Gastroesophageal sphincter (tissue), 4 donors: ENCODE measurements at regions not wholly inside any gene's neighbourhood (a gene's known extent, or its start where the extent isn't known, plus 50 kb on each side); places are given as distances from the start of the nearest gene placed in this dataset.
A peak's percentile ranks its signal among the peaks of the same experiment; 100 is the strongest.
"Not testable (repeated sequence)": the region's sequence is repeated elsewhere in the genome, so short reads cannot be mapped to it uniquely, and the experiment has no call there.

Experiments
- ATAC-seq: fragments of 150-250 bp; one replicate; pipeline ENCODE4 v1.9.1; 2016; ENCODE audit warnings: mild to moderate bottlenecking, moderate library complexity
- H3K27ac ChIP-seq, 4 donors: fragments of 200-600 bp; sonication (generic) in 3 of 4; 1 replicate in 3 of 4; 2 replicates in 1 of 4; pipeline ENCODE4 v1.5.1; 2016 to 2019
- H3K27me3 ChIP-seq: fragments of 200-600 bp; sonication (generic); one replicate; pipeline ENCODE4 v1.5.1; 2019
- H3K36me3 ChIP-seq, 2 donors: fragments of 200-600 bp; sonication (generic); one replicate each; pipeline ENCODE4 v1.5.1; 2019; ENCODE audit warnings: control low read depth in 1 of 2
- H3K4me1 ChIP-seq, 3 donors: fragments of 200-600 bp; sonication (generic); 1 replicate in 2 of 3; 2 replicates in 1 of 3; pipeline ENCODE4 v1.5.1; 2016 to 2019; ENCODE audit warnings: control low read depth in 2 of 3
- H3K4me3 ChIP-seq, 2 donors: fragments of 200-600 bp; sonication (generic); one replicate each; pipeline ENCODE4 v1.5.1; 2019; ENCODE audit warnings: mild to moderate bottlenecking in 1 of 2, moderate library complexity in 1 of 2
- H3K9me3 ChIP-seq, 3 donors: fragments of 200-600 bp; sonication (generic); one replicate each; pipeline ENCODE4 v1.5.1; 2017 to 2019; ENCODE audit warnings: control low read depth in 2 of 3
- CTCF ChIP-seq, 4 experiments: fragments of 200-600 bp in 2 of 4; fragments of 450-650 bp in 2 of 4; sonication (generic) in 1 of 4; IDR thresholded peaks; one replicate each; pipeline ENCODE4 v1.5.1; 2017 to 2019; ENCODE audit warnings: antibody characterized with exemption in 4 of 4, mild to moderate bottlenecking in 2 of 4, moderate library complexity in 2 of 4
- EP300 ChIP-seq: sonication (generic); formaldehyde crosslinking; IDR thresholded peaks from one replicate; pipeline ENCODE4 v1.6.1; 2017; ENCODE audit warnings: antibody characterized with exemption, mild to moderate bottlenecking
- POLR2A ChIP-seq, 2 donors: fragments of 450-650 bp; IDR thresholded peaks; one replicate each; pipeline ENCODE4 v1.6.1; 2017; ENCODE audit warnings: antibody characterized with exemption in 2 of 2, mild to moderate bottlenecking in 2 of 2, moderate library complexity in 1 of 2
- POLR2AphosphoS5 ChIP-seq: sonication (generic); formaldehyde crosslinking; IDR thresholded peaks from one replicate; pipeline ENCODE4 v1.6.1; 2017; ENCODE audit warnings: antibody characterized with exemption
- WGBS, 2 donors: methylation state at CpG; one replicate each; pipeline ENCODE4 v1.1.5; 2018; ENCODE audit warnings: low coverage in 1 of 2; 5-methylcytosine and 5-hydroxymethylcytosine counted together

GRCh38 chr15:26029146-26029545 is 166.0 kb upstream of the ATP10A start:
- no peak for ATAC-seq
- H3K4me1 ChIP-seq = peaks cover 0 to 10% (median 0%) of the 10 kb centered on the region in 3 donors
- H3K27ac ChIP-seq = no peak overlapping the region
- WGBS, 2 donors = 76 to 82% methylated on average over 6 of the region's 6 CpGs
- TF ChIP-seq EP300 = no peak
- TF ChIP-seq POLR2A (IDR thresholded peaks at IDR 0.05) = no peak
- TF ChIP-seq POLR2AphosphoS5 = no peak
- no peak for TF ChIP-seq CTCF (IDR thresholded peaks at IDR 0.05)
- no peaks in the 10 kb centered on the region for H3K9me3 ChIP-seq
- no peaks in the 10 kb centered on the region for H3K36me3 ChIP-seq
- H3K27me3 ChIP-seq = no peaks in the 10 kb centered on the region
- H3K4me3 ChIP-seq = no peak overlapping the region

GRCh38 chr15:26028086-26028740 is 165.1 kb upstream of the ATP10A start:
- peak; percentile 53 for ATAC-seq

GRCh38 chr15:26026671-26027070 is 163.5 kb upstream of the ATP10A start:
- not testable (repeated sequence) for H3K27me3 ChIP-seq, H3K36me3 ChIP-seq, H3K4me3 ChIP-seq, ATAC-seq, H3K9me3 ChIP-seq, H3K27ac ChIP-seq
- peaks cover 0 to 10% (median 0%) of the 10 kb centered on the region in 3 donors for H3K4me1 ChIP-seq
- 86% methylated on average over 3 of the region's 3 CpGs; no CpG with 5 or more reads in 1 of the 2 donors for WGBS, 2 donors

More at GRCh38 chr15:26028086-26028740, 165.1 kb upstream of the ATP10A start:
- Histone ChIP-seq H3K9me3 (no peaks in the 10 kb centered on the region), H3K27ac (no peak overlapping the region), H3K36me3 (no peaks in the 10 kb centered on the region), H3K27me3 (no peaks in the 10 kb centered on the region), H3K4me1 (peaks cover 0 to 10% (median 0%) of the 10 kb centered on the region in 3 donors), H3K4me3 (no peak overlapping the region)
- no peak for TF ChIP-seq POLR2AphosphoS5
- no peak for TF ChIP-seq EP300
- 35 to 48% methylated on average over 9 to 12 of the region's 13 CpGs for WGBS, 2 donors

- no peak for ATAC-seq
- H3K27ac ChIP-seq = no peak overlapping the region
- no peaks in the 10 kb centered on the region for H3K9me3 ChIP-seq
- 92 to 93% methylated on average over 3 to 4 of the region's 4 CpGs for WGBS, 2 donors
- H3K36me3 ChIP-seq = no peaks in the 10 kb centered on the region
- peaks cover 0 to 10% (median 0%) of the 10 kb centered on the region in 3 donors for H3K4me1 ChIP-seq
- TF ChIP-seq CTCF (IDR thresholded peaks at IDR 0.05) (no peak), POLR2AphosphoS5 (no peak), POLR2A (IDR thresholded peaks at IDR 0.05) (no peak), EP300 (no peak)
- no peak overlapping the region for H3K4me3 ChIP-seq
- H3K27me3 ChIP-seq = no peaks in the 10 kb centered on the region
Observed at GRCh38 chr15:26024241-26024640, 161.1 kb upstream of the ATP10A start.

GRCh38 chr15:26023691-26024090 is 160.6 kb upstream of the ATP10A start:
- Histone ChIP-seq H3K4me3 (no peak overlapping the region), H3K4me1 (peaks cover 0 to 9% (median 0%) of the 10 kb centered on the region in 3 donors), H3K36me3 (no peaks in the 10 kb centered on the region), H3K27me3 (no peaks in the 10 kb centered on the region), H3K27ac (no peak overlapping the region), H3K9me3 (no peaks in the 10 kb centered on the region)
- WGBS, 2 donors = 72 to 93% methylated on average over 5 of the region's 5 CpGs
- ATAC-seq = no peak
- no peak for TF ChIP-seq POLR2A (IDR thresholded peaks at IDR 0.05)
- TF ChIP-seq CTCF (IDR thresholded peaks at IDR 0.05) = no peak
- no peak for TF ChIP-seq POLR2AphosphoS5
- no peak for TF ChIP-seq EP300

GRCh38 chr15:26023231-26023630 is 160.1 kb upstream of the ATP10A start:
- Histone ChIP-seq H3K36me3 (no peaks in the 10 kb centered on the region), H3K9me3 (no peaks in the 10 kb centered on the region), H3K27me3 (no peaks in the 10 kb centered on the region), H3K27ac (no peak overlapping the region), H3K4me3 (no peak overlapping the region), H3K4me1 (peaks cover 0 to 5% (median 0%) of the 10 kb centered on the region in 3 donors)
- no peak for ATAC-seq
- no peak for TF ChIP-seq POLR2AphosphoS5
- TF ChIP-seq EP300 = no peak
- TF ChIP-seq POLR2A (IDR thresholded peaks at IDR 0.05) = no peak
- no peak for TF ChIP-seq CTCF (IDR thresholded peaks at IDR 0.05)
- 90% methylated on average over 8 of the region's 10 CpGs; no CpG with 5 or more reads in 1 of the 2 donors for WGBS, 2 donors
